SK-N-SH (cell line): ENCODE measurements at regions not wholly inside any gene's neighbourhood (a gene's known extent, or its start where the extent isn't known, plus 50 kb on each side); places are given as distances from the start of the nearest gene placed in this dataset.

Experiments
- CTCF ChIA-PET: fragments of 300-600, 350-600 bp; formaldehyde crosslinking; extraction: SDS; loops from one replicate; lab custom pipeline; 2021; lab: Yijun Ruan, JAX
- POLR2A ChIA-PET: fragments of 350-600 bp; sonication (Branson Sonifier 250); formaldehyde crosslinking; extraction: SDS; loops from one replicate; lab custom pipeline; 2020; ENCODE audit warnings: antibody characterized with exemption, inconsistent platforms; lab: Yijun Ruan, JAX
- DNase-seq: peaks from one replicate; pipeline ENCODE4 v3.0.0; 2012
- H2AFZ ChIP-seq: fragments of 200-600 bp; sonication (generic); 2 replicates; pipeline ENCODE4 v1.8.1; 2016; ENCODE audit warnings: antibody characterized with exemption, mild to moderate bottlenecking, low read depth
- H3F3A ChIP-seq: fragments of 200-600 bp; sonication (generic); replicated peaks from 2 replicates; pipeline ENCODE3; 2016; ENCODE audit warnings: antibody characterized with exemption, mild to moderate bottlenecking; ENCODE audit not compliant: insufficient read depth
- H3K27ac ChIP-seq, 2 experiments: fragments of 200-500 bp in 1 of 2; fragments of 200-600 bp in 1 of 2; sonication (Bioruptor generic) in 1 of 2; sonication (generic), shearing (Covaris generic) in 1 of 2; 2 replicates each; pipeline versions ENCODE4 v1.5.1 to v1.6.1; 2014 to 2016; ENCODE audit warnings: low read depth in 2 of 2, inconsistent platforms in 1 of 2, low read length in 1 of 2, mild to moderate bottlenecking in 1 of 2, mixed read lengths in 1 of 2
- H3K27me3 ChIP-seq: fragments of 200-600 bp; sonication (generic), shearing (Covaris generic); 2 replicates; pipeline ENCODE4 v1.6.1; 2016; ENCODE audit warnings: mixed run types; ENCODE audit not compliant: insufficient read depth
- H3K36me3 ChIP-seq, 2 experiments: fragments of 200-500 bp in 1 of 2; fragments of 200-600 bp in 1 of 2; sonication (Bioruptor generic) in 1 of 2; sonication (generic) in 1 of 2; replicated peaks in 1 of 2; 2 replicates each; pipeline versions ENCODE3 to v1.5.1; 2014 to 2016; ENCODE audit warnings: low read length in 1 of 2, mild to moderate bottlenecking in 1 of 2; ENCODE audit not compliant: insufficient read depth in 2 of 2, control insufficient read depth in 1 of 2
- H3K4me1 ChIP-seq, 2 experiments: fragments of 200-500 bp in 1 of 2; fragments of 200-600 bp in 1 of 2; sonication (Bioruptor generic) in 1 of 2; sonication (generic), shearing (Covaris generic) in 1 of 2; 2 replicates each; pipeline versions ENCODE4 v1.5.1 to v1.6.1; 2014 to 2016; ENCODE audit warnings: low read depth in 1 of 2, low read length in 1 of 2, mixed run types in 1 of 2; ENCODE audit not compliant: insufficient read depth in 2 of 2, control insufficient read depth in 1 of 2
- H3K4me2 ChIP-seq: fragments of 200-600 bp; sonication (generic), shearing (Covaris generic); 2 replicates; pipeline ENCODE4 v1.6.1; 2017; ENCODE audit warnings: mixed run types
- H3K4me3 ChIP-seq, 2 experiments: fragments of 200-500 bp in 1 of 2; fragments of 200-600 bp in 1 of 2; sonication (Bioruptor generic) in 1 of 2; sonication (generic), shearing (Covaris generic) in 1 of 2; 2 replicates each; pipeline versions ENCODE4 v1.5.1 to v1.8.1; 2014 to 2016; ENCODE audit warnings: low read depth in 2 of 2, inconsistent platforms in 1 of 2, low read length in 1 of 2, mild to moderate bottlenecking in 1 of 2, mixed read lengths in 1 of 2, moderate library complexity in 1 of 2
- H3K79me2 ChIP-seq: fragments of 200-600 bp; sonication (generic); 2 replicates; pipeline ENCODE4 v1.8.1; 2017; ENCODE audit warnings: mild to moderate bottlenecking; ENCODE audit not compliant: insufficient read depth
- H3K9ac ChIP-seq: fragments of 200-600 bp; sonication (generic); 2 replicates; pipeline ENCODE4 v1.6.1; 2017; ENCODE audit warnings: mixed run types
- H3K9me2 ChIP-seq: fragments of 200-600 bp; sonication (generic); 2 replicates; pipeline ENCODE4 v1.6.1; 2017; ENCODE audit warnings: mixed run types
- H3K9me3 ChIP-seq: fragments of 200-600 bp; sonication (generic); 2 replicates; pipeline ENCODE4 v1.6.1; 2017; ENCODE audit warnings: mixed run types, mild to moderate bottlenecking, moderate library complexity
- H4K20me1 ChIP-seq: fragments of 200-600 bp; sonication (generic); 2 replicates; pipeline ENCODE4 v1.6.1; 2017; ENCODE audit warnings: mild to moderate bottlenecking, mixed run types; ENCODE audit not compliant: insufficient read depth
- CTCF ChIP-seq: fragments of 200-600 bp; sonication (generic); IDR thresholded peaks from 2 replicates; pipeline ENCODE4 v1.6.1; 2017; ENCODE audit warnings: antibody characterized with exemption, mild to moderate bottlenecking, moderate library complexity
- EP300 ChIP-seq, 2 experiments: IDR thresholded peaks; 2 replicates each; pipeline versions ENCODE4 v1.4.0 to v1.6.1; 2012; ENCODE audit warnings: borderline replicate concordance in 1 of 2, low read depth in 1 of 2, low read length in 1 of 2
- EZH2phosphoT487 ChIP-seq: fragments of 200-600 bp; sonication (generic); IDR thresholded peaks from 2 replicates; pipeline ENCODE4 v1.6.1; 2017; ENCODE audit warnings: low read depth, mixed run types, mild to moderate bottlenecking, antibody characterized with exemption, moderate library complexity, borderline replicate concordance
- FOXJ3 ChIP-seq: sonication (generic); formaldehyde crosslinking; IDR thresholded peaks from 2 replicates; pipeline ENCODE4 v1.5.1; 2020; ENCODE audit warnings: mild to moderate bottlenecking, missing genetic modification reagents
- GABPA ChIP-seq: IDR thresholded peaks from 2 replicates; pipeline ENCODE4 v1.4.0; 2012; ENCODE audit warnings: low read depth, mild to moderate bottlenecking
- GATA2 ChIP-seq: sonication (generic); formaldehyde crosslinking; IDR thresholded peaks from 2 replicates; pipeline ENCODE4 v1.5.0; 2020; ENCODE audit warnings: mild to moderate bottlenecking, missing genetic modification reagents
- IRF3 ChIP-seq: fragments of 150-350 bp; IDR thresholded peaks from 2 replicates; pipeline ENCODE4 v1.6.1; 2016; ENCODE audit warnings: mild to moderate bottlenecking, low read depth, low read length
- JUND ChIP-seq: IDR thresholded peaks from 2 replicates; pipeline ENCODE4 v1.4.0; 2012
- MEF2A ChIP-seq: IDR thresholded peaks from 2 replicates; pipeline ENCODE4 v1.4.0; 2012; ENCODE audit warnings: low read depth, borderline replicate concordance
- POLR2AphosphoS5 ChIP-seq: IDR thresholded peaks from 2 replicates; pipeline ENCODE4 v1.6.1; 2012; ENCODE audit warnings: low read depth, low read length
- RFX5 ChIP-seq: IDR thresholded peaks from 2 replicates; pipeline ENCODE4 v1.6.1; 2012; ENCODE audit warnings: mild to moderate bottlenecking, improper control_type of control experiment, low read length
- RXRA ChIP-seq: IDR thresholded peaks from 2 replicates; pipeline ENCODE4 v1.4.0; 2012; ENCODE audit warnings: low read depth, mild to moderate bottlenecking, borderline replicate concordance
- SIN3A ChIP-seq: IDR thresholded peaks from 2 replicates; pipeline ENCODE4 v1.6.1; 2012; ENCODE audit warnings: low read depth, mild to moderate bottlenecking, low read length, moderate library complexity, borderline replicate concordance
- SMC3 ChIP-seq: IDR thresholded peaks from 2 replicates; pipeline ENCODE4 v1.6.1; 2012; ENCODE audit warnings: low read depth, low read length, improper control_type of control experiment
- TAF1 ChIP-seq: IDR thresholded peaks from 2 replicates; pipeline ENCODE4 v1.6.1; 2012; ENCODE audit warnings: low read depth, mild to moderate bottlenecking, low read length, moderate library complexity, borderline replicate concordance
- TCF12 ChIP-seq: IDR thresholded peaks from 2 replicates; pipeline ENCODE4 v1.4.0; 2012
- USF1 ChIP-seq: IDR thresholded peaks from 2 replicates; pipeline ENCODE4 v1.4.0; 2012; ENCODE audit warnings: low read depth, borderline replicate concordance
- YY1 ChIP-seq: IDR thresholded peaks from 2 replicates; pipeline ENCODE4 v1.4.0; 2012; ENCODE audit warnings: low read depth, mild to moderate bottlenecking
- WGBS: methylation state at CpG from one replicate; pipeline ENCODE4 v1.1.6; 2017; ENCODE audit warnings: low lambda C conversion rate; 5-methylcytosine and 5-hydroxymethylcytosine counted together
- TF ChIP-seq, protein P1 (sequence below): IDR thresholded peaks from 2 replicates; pipeline ENCODE4 v1.4.0; 2012; ENCODE audit warnings: low read depth

DNA sequence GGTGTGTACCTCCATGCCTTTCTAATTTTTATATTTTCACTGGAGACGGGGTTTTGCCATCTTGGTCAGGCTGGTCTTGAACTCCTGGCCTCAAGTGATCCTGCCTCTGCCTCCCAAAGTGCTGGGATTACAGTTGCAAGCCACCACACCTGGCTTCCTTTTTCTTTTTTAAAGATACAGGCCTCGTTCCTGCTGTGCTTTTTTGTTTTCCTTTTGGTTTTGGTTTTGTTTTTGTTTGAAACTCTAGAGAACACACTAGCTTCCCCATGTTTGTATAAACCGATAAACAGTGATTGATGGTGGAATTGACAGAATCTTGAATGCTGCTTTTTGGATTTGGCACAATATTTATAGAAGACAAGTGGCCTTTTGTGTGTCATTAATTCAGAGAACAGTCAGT, 1603.4 kb downstream of the MAT2B start:
- 17% methylated on average over 3 of the region's 3 CpGs for WGBS

DNA sequence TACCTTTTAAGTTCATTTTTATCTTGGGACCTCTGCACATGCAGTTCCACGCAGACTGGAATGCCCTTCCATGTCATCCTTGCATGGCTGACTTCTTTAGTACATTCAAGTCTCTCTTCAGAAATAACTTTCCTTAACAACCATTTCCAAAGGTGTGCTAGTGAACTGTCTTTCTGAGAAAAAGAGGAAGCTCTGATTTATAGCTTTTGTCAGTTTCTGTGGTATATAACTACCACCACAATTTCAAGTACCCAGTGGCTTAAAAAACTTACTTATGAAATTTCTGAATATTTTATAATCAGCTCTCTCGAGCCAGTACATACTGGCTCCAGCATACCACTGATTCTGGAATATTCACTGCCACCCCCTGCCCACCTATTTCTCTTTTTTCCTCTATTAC, 1613.8 kb downstream of the MAT2B start:
- Histone ChIP-seq H3K9me2 (no peaks in the 10 kb centered on the region), H3K4me2 (no peak overlapping the region), H3K36me3 (no peaks in the 10 kb centered on the region), H3K79me2 (no peaks in the 10 kb centered on the region), H3K4me1 (no peaks in the 10 kb centered on the region), H3K27ac (no peak overlapping the region), H3K27me3 (no peaks in the 10 kb centered on the region), H3F3A (no peaks in the 10 kb centered on the region), H4K20me1 (no peaks in the 10 kb centered on the region), H3K9me3 (no peaks in the 10 kb centered on the region), H3K9ac (no peak overlapping the region), H2AFZ (no peak overlapping the region), H3K4me3 (no peak overlapping the region)
- 28% methylated on average over 2 of the region's 2 CpGs for WGBS
- POLR2A ChIA-PET = no interaction called here
- TF ChIP-seq SIN3A (no peak), GATA2 (CRISPR knock-in tag) (no peak), FOXJ3 (CRISPR knock-in tag) (no peak), IRF3 (no peak), RFX5 (no peak), RXRA (no peak), YY1 (no peak), TAF1 (no peak), TCF12 (no peak), MEF2A (no peak), POLR2AphosphoS5 (no peak), CTCF (no peak), SMC3 (no peak), EZH2phosphoT487 (no peak), GABPA (no peak)
- TF ChIP-seq, protein P1, sequence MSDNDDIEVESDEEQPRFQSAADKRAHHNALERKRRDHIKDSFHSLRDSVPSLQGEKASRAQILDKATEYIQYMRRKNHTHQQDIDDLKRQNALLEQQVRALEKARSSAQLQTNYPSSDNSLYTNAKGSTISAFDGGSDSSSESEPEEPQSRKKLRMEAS = no peak
- CTCF ChIA-PET = no interaction called here
- DNase-seq = no peak

More for the DNA sequence above, 1603.4 kb downstream of the MAT2B start:
- ChIA-PET POLR2A (no interaction called here), CTCF (no interaction called here)
- H3K4me3 ChIP-seq = no peak overlapping the region
- no peaks in the 10 kb centered on the region for H3F3A ChIP-seq
- H3K79me2 ChIP-seq = no peaks in the 10 kb centered on the region
- no peaks in the 10 kb centered on the region for H3K27me3 ChIP-seq
- H3K9me2 ChIP-seq = no peaks in the 10 kb centered on the region
- H4K20me1 ChIP-seq = no peaks in the 10 kb centered on the region
- no peaks in the 10 kb centered on the region for H3K9me3 ChIP-seq
- no peak for TF ChIP-seq JUND
- no peak for TF ChIP-seq MEF2A
- TF ChIP-seq USF1 = no peak
- TF ChIP-seq EP300 (IDR thresholded peaks at IDR 0.05; ENCODE audit: borderline replicate concordance in 1 of 2, low read depth in 1 of 2, low read length in 1 of 2) = no peak
- TF ChIP-seq, protein P1 = no peak
- TF ChIP-seq POLR2AphosphoS5 = no peak
- no peak for TF ChIP-seq SIN3A
- H3K36me3 ChIP-seq = no peaks in the 10 kb centered on the region
- no peak overlapping the region for H2AFZ ChIP-seq
- no peak overlapping the region for H3K4me2 ChIP-seq
- H3K27ac ChIP-seq = no peak overlapping the region
- no peak for DNase-seq
- H3K9ac ChIP-seq = no peak overlapping the region
- no peaks in the 10 kb centered on the region for H3K4me1 ChIP-seq
